ENCODE measurements at regions not wholly inside any gene's neighbourhood (a gene's known extent, or its start where the extent isn't known, plus 50 kb on each side); places are given as distances from the start of the nearest gene placed in this dataset.

DNA sequence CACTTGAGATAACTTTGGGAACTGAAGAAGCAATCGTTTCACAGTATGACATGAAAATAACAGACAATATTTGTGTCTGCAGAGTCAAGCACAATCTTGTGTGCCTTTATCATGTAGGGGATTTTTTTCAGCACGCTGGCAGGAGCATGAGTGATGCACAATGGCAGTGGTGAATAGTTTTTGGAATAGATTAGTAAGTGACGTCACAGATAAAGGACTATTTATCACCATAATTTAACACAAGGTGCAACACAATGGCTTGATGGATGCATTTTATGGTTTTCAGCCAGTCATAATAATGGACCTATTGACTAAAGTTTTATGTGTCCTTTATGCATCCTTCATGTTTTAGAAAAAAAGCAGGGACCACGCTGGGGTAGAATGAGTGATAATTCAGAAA lies 559.8 kb upstream of the FANCL start:
- Histone ChIP-seq H2BK12ac (ENCODE audit: low read depth, low read length) (no peak overlapping the region), H4K91ac (replicated peaks; ENCODE audit: insufficient read length, low read length) (no peak overlapping the region), H4K5ac (ENCODE audit: insufficient read length, low read depth, low read length) (no peak overlapping the region), H2BK20ac (ENCODE audit: low read length) (no peak overlapping the region), H3K36me3 (ENCODE audit: control insufficient read depth in 2 of 4, insufficient read depth in 4 of 4, low read length in 3 of 4) (no peaks in the 10 kb centered on the region), H2BK120ac (replicated peaks; ENCODE audit: low read depth, low read length) (no peak overlapping the region), H2AFZ (ENCODE audit: low read length) (no peak overlapping the region), H4K20me1 (replicated peaks in 1 of 2; ENCODE audit: control insufficient read depth in 1 of 2, insufficient read depth in 2 of 2, low read length in 2 of 2) (no peaks in the 10 kb centered on the region), H3K56ac (replicated peaks; ENCODE audit: insufficient read length, low read depth, low read length) (no peak overlapping the region), H2AK5ac (ENCODE audit: low read depth, low read length) (no peak overlapping the region), H3K27ac (ENCODE audit: low read depth, low read length) (no peak overlapping the region), H3K23ac (ENCODE audit: insufficient read length) (no peak overlapping the region), H3K23me2 (ENCODE audit: low read depth, low read length) (no peaks in the 10 kb centered on the region; the same call in 1 of the 2 replicates), H3K9ac (replicated peaks in 1 of 4; ENCODE audit: extremely low read depth in 1 of 4, low read depth in 3 of 4, low read length in 3 of 4) (no peak overlapping the region), H2BK5ac (ENCODE audit: low read depth, low read length) (no peak overlapping the region), H3K14ac (ENCODE audit: insufficient read length) (no peak overlapping the region), H3K4me3 (ENCODE audit: extremely low read depth in 1 of 4, insufficient read depth in 2 of 4, low read depth in 3 of 4, low read length in 4 of 4) (no peak overlapping the region), H4K8ac (ENCODE audit: extremely low read depth, insufficient read depth, low read length) (no peak overlapping the region), H3K4me2 (ENCODE audit: insufficient read depth in 1 of 2, low read depth in 2 of 2, low read length in 2 of 2) (no peak overlapping the region), H3K4me1 (replicated peaks in 1 of 4; ENCODE audit: control insufficient read depth in 3 of 4, insufficient read depth in 4 of 4, low read length in 3 of 4) (no peaks in the 10 kb centered on the region), H3K27me3 (replicated peaks in 1 of 4; ENCODE audit: control insufficient read depth in 3 of 4, extremely low read depth in 1 of 4, insufficient read depth in 3 of 4, low read length in 3 of 4) (no peaks in the 10 kb centered on the region), H3K79me2 (ENCODE audit: control insufficient read depth in 1 of 2, insufficient read depth in 2 of 2, low read length in 2 of 2) (no peaks in the 10 kb centered on the region), H3K79me1 (ENCODE audit: low read depth, low read length) (no peaks in the 10 kb centered on the region), H3K9me3 (ENCODE audit: insufficient read depth in 2 of 2, low read depth in 1 of 2, low read length in 1 of 2) (no peaks in the 10 kb centered on the region), H3K4ac (replicated peaks; ENCODE audit: insufficient read length, low read depth, low read length) (no peak overlapping the region), H2BK15ac (ENCODE audit: low read length) (no peak overlapping the region), H3K18ac (ENCODE audit: extremely low read depth, low read length) (no peak overlapping the region)
- FAIRE-seq (no peak), DNase-seq (ENCODE audit: low read depth in 1 of 2, low spot score in 2 of 2) (no peak)
- WGBS, 2 experiments (ENCODE audit: extremely low coverage in 1 of 2, insufficient coverage in 1 of 2, insufficient read length in 1 of 2, insufficient replicate concordance in 2 of 2, low coverage in 1 of 2, low lambda C conversion rate in 2 of 2, missing lambda C conversion rate in 1 of 2): 77% methylated on average over 4 of the region's 4 CpGs; no CpG with 5 or more reads in 1 of the 2 experiments
- ChIA-PET POLR2A (ENCODE audit: partially characterized antibody) (no interaction called here), CTCF (ENCODE audit: partially characterized antibody) (interaction anchor here (1.2 kb wide), 1 partner anchor 230 kb away, joined by 3 read pairs; no protein-coding TSS in a partner anchor)
- TF ChIP-seq, protein P1, sequence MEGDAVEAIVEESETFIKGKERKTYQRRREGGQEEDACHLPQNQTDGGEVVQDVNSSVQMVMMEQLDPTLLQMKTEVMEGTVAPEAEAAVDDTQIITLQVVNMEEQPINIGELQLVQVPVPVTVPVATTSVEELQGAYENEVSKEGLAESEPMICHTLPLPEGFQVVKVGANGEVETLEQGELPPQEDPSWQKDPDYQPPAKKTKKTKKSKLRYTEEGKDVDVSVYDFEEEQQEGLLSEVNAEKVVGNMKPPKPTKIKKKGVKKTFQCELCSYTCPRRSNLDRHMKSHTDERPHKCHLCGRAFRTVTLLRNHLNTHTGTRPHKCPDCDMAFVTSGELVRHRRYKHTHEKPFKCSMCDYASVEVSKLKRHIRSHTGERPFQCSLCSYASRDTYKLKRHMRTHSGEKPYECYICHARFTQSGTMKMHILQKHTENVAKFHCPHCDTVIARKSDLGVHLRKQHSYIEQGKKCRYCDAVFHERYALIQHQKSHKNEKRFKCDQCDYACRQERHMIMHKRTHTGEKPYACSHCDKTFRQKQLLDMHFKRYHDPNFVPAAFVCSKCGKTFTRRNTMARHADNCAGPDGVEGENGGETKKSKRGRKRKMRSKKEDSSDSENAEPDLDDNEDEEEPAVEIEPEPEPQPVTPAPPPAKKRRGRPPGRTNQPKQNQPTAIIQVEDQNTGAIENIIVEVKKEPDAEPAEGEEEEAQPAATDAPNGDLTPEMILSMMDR (IDR thresholded peaks at IDR 0.05; ENCODE audit: control extremely low read depth in 1 of 3, insufficient read depth in 1 of 3, low read depth in 1 of 3, low read length in 3 of 3): no peak
- TF ChIP-seq NRF1 (IDR thresholded peaks at IDR 0.05; ENCODE audit: low read depth, low read length) (no peak), BRCA1 (IDR thresholded peaks at IDR 0.05; ENCODE audit: low read depth, low read length) (no peak)
